Activated T-cell treated with anti-CD3 and anti-CD28 coated beads for 24 hours (primary cell): ENCODE measurements at regions not wholly inside any gene's neighbourhood (a gene's known extent, or its start where the extent isn't known, plus 50 kb on each side); places are given as distances from the start of the nearest gene placed in this dataset.

Source experiments
- DNase-seq: peaks from one replicate; pipeline ENCODE4 v3.0.0-alpha.2; 2020; ENCODE audit warnings: low read depth

DNA sequence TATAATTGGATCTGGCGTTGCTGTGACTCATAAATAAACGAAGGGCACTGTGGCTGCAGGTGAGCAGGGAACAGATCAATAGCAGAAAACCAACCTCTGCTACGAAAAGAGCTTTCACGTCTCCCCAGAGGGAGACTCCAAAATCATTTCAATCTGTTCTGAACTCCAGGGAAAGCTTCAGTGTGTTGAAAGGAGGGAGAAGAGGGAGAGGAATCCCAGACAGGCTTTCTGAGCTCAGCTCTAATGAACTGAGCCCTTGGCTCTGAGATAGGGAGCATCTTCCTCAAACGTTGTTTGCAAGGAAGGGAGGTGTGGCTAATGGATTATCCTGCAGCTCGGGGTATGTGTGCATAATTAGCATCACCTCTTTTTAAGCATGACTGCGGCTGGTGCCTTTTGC is 288.0 kb upstream of the IRX4 start:
- DNase-seq, result no peak

DNA sequence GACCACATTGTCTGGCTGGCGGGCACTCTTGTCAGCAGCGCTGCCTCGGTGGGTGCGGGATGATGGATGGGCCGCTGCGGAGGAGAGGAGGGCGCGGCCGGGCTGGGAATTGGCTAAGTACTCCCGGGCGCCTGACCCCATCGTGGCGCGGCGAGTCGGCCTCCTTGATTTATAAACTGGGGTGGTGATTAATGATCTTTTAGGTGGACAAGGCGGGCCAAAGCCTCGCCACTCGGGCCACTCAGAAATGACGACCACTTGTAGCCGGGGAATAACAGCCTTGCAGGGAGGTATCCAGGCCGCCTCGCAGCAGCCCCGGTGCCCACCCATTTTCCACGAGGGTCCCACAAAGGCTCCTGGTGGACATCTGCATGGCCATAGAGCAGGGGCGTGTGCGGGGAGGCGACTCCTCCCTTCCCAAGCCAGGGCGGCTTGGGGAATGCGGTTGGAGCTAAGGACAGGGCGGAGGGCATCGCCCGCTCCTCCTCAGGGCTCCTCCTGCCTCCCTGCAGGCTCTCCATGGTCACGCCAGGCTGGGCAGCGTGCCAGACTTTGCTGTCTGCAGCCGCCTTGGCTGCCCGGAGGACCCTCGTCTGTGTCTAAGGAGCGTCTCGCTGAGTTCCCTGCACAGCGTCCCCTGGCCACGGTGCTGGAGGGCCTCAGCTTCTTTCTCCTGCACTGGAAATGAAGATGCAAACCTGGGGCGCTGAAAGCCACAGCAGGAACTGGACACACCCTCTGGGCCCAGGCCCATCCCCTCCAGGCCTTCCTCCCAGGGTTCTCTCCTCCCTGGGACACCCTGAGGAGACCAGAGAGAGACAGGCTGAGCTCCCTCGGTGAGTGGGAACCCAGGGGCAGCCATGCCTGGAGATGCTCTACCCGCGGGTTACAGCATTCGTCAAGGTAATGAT is 287.4 kb upstream of the IRX4 start:
- no peak for DNase-seq

DNA sequence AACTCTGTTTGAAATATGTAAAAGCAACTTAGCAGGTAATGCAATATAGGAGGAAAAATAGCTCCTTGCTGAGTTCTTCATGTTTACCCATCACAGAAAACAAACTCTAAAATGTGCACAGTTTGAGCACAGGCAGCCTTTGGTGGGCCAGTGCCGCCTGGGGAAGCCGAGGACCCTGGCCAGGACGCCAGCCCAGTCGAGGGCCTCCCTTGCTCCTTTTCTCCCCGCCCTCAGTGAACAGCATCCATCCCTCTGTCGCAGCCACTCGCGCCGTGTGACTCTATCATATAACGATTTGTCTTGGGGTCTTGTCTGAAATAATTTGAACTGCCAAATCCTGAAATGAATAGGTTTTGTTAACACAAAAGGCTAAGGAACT is 286.7 kb upstream of the IRX4 start:
- no peak for DNase-seq

DNA sequence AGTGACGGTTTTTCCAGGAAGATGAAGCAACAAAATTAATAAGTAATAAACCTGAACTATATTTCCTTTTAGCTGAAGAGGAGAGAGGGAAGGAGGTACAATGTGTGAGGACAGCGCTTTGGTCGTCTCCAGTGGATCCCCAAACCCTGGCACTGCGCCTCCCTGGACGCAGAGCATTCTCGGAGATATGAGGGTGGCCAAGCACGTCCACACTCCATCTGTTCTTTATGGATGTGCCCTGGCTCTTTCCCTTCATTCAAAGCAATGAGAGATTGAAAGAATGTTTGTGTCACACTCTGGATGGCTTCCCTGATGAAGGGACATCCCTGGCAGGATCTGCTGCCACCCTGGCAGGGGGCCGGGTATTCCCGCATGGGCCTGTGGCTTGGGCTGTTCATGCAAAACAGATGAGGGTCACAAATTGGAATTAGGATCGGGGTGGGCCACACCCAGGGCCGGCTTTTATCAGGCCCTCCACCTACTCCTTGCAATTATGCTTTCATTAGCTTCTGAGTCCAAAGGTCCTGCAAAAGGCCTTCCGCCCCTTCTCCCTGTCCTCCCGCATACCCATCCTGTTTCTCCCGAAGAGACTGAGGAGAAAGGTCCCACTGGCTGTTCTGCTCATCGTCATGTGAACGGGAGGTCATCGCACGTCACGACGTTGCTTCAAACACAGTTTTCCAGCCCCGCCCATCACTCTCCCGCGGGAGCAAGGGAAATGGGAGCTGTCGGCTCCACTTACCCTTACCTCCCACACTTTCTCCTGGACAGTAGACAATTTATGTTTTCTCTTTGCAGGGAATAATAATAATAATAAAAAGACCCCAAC is 286.1 kb upstream of the IRX4 start:
- DNase-seq, result no peak

DNA sequence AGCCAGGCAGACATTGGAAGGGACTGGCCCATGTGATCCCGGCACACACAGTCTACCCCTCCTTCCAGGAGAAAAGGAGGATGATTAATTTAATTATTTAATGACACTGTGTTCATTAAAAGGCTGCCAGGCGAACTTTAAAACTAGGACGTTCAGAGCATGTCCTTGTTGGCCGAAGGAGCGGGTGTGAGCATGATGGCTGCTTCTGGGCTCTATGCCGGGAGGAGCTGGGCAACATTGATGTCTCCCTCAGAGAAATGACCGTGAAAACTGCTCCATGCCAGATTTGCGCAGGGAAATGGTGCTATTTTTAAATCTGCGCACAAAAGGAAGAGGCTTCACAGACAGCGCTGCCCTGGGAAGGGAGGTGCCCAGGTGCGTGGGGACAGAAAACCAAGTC is 284.9 kb upstream of the IRX4 start:
- no peak for DNase-seq

DNA sequence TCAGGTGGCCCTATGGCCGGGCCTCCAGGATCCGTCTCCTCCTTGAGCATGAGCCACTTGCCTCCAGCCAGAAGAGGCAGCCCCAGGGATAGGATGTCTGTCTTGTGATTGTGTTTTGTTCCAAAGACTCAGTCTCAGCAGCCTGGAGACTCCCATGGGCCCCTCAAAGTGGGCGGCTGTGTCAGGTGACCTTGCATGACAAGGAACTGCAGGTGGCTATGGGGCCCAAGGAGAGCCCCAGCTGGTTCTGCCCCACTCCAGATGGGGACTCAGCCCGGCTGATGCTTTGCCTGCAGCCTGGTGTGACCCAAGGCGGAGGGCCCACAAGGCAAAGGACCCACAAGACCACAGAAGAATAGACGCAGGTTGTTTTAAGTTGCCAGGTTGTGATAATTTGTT is 284.3 kb upstream of the IRX4 start:
- no peak for DNase-seq

DNA sequence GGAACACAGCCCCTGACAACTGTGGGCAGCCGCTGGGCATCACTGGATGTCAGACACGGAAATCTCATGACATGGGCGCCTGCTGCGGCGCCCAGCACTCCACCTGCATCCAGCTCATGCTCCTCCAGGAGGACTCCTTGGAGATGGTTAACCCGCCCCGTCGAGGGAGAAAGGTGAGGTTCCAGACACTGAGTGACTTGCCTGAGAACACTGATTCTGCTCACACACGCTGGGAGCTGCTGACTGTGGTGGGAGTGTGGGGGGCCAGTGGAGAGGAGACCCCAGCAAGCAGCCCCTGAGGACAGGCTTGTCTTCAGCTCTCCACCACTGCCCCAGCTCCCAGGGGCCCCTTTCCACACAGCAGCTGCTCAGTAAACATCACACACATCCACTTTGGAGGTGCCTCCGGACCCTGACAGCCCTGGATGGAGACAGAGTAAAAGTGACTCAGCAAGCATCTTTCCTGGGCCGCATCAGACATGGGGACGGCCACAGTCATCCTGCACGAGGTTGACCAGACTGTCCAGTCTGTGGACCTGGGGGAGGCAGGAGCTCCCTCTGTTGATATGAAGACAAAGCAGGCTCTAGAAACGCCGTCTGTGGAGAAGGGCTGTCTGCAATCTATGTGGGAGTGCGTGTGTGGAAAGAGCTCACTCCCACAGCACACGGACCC is 283.7 kb upstream of the IRX4 start:
- no peak for DNase-seq

DNA sequence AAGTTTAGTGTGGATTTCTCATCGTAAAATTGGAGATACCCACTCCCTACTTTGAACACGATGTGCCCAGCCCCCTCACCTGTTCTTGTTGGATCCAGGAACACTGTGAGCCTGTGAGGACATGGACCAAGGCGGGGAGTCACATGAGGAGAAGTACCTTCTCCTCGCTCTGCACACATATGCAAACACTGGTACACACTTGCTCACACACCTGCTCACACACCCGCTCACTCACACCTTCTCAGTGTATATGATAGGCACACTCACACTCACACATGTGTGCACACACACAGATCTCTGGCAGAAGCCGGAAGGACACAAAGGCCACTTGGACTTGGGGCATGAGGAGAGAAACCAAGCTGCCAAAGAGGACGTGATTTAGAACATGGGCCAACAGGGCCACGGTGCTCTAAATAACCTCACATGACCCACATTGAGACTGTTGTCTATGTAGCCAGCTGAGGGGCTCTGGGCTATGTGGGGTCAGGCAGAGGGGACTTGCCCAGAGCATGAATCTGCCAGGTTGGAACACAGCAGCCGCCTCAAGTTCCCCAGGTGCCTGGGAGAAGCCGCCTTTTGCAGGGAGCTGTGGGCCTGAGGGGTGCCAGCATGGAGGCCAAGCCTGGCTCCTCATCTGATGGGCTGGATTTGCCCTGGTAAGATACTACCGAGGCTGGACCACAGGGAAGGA is 283.0 kb upstream of the IRX4 start:
- no peak for DNase-seq

DNA sequence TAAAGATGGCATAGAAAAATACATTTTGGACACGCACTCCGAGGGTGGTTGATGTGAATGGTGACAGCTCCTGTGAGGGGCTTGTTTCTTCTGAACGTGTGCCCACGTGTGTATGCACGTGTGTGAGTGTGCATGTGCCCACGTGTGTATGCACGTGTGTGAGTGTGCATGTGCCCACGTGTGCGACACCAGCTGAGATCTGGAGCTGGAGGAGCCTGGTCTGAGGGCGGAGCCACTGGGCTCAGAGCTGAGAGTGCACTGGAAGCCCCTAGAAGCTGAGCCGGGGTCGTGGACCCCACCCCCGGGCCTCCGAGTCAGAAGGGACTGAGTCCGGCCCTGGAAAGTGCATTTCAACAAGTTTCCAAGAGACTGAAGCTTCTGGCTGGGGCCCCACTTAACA is 282.5 kb upstream of the IRX4 start:
- DNase-seq, result no peak

DNA sequence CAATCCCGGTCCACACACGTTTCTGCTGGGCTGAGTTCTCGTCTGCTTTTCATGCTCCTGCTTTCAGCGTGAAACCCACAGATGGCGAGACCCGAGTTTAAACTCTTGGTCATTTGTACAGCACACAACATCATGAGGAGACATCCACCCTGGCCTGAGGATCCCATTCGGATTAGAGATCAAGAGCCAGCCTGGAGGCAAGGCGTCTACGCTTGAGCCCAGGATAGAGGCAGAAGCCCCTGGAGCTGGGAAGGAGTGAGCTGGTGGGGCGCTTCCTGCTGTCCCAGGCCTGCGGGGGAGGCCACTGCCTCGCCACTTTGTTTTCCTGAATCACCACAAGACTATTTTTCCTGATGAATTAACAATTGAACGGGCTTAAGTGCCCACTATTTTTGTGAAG is 281.9 kb upstream of the IRX4 start:
- no peak for DNase-seq

DNA sequence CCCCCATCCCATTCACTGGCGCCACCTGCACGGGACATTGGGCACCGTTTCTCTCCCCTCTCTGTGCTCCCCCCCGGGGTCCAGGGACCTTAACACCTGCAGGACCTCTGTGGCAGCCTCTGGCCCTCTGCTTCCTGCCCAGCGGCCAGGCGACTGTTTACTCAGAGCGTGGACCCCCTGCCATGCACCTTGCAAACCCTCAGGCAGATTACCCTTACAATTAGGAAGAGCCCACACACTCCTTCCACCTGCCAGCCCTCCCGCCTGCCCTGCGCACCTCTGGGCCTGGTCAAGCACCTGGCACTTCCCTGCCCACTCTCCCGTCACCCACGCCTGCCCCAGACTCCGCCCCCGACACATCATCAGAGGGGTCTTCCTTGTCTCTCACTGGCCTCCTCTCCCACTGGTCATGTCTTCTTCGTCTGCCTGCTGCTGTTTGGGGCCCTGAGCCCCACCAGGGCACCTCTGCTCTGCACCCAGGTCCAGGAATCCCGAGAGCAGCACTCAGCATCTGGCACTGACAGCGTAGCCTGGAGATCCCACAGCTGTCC is 281.3 kb upstream of the IRX4 start:
- no peak for DNase-seq

DNA sequence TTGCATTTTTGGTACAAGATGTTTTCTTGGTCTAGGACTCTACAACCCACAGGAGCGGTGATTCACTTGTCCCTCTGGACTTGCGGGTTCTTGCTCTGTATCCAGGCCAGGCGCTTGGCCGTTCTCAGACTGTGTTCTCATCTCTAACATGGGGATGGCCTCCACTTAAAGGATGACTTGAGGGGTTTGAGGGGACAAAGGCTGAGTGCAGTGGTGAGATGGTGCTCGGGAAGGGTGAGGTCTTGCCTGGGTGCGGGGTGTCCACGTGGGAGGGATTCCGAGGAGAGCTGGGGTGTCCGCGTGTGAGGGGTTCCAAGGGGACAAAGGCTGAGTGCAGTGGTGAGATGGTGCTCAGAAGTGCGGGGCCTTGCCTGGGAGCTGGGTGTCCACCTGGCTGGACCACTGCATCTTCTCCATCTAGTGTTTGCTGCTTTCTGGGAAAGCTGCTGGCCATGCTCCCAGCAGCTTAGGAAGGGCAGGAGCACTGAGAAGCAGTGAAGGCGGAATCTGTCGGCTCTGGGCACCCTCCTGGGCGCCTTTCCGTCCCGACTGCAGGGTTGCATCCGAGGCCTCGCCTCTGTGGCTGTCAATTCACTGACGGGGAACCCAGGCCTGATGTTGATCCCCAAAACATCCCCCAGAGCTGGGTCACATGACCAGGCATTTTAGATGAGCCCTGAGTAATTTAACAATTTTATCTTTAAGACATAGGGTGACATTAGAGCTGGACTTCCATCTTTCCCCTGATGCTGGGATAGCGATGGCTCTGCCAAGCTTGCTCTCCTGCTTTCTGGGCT is 280.5 kb upstream of the IRX4 start:
- no peak for DNase-seq

DNA sequence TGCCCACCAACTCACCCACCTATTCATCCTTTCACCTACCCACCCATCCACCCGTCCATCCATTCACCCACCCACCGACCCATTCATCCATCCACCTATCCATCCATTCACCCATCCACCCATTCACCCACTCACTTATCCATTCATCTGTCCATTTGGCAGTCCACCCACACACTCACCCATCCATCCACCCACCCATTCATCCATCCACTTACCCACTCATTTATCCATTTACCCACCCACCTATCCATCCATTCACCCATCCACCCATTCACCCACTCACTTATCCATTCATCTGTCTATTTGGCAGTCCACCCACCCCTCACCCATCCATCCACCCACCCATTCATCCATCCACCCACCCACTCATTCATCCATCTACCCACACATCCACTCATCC is 278.1 kb upstream of the IRX4 start:
- no peak for DNase-seq

DNA sequence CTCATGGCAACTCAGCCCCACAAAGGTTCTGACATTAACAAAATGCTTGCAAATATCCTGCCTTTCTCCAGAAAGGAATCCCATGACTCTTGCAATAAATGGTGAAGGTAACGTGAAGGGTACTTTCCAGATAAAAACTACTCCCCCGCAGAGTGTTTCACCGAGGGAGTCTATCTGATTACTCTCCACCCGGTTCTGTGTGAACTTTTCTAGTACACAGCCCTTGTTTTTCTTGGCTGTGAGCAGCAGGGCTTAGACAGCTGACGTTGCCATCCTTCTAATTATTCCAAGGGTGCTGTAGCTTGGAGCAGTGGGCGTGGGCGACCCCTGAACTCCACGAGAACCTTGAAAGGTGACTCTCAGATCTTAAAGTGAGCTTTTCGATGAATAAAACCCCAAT is 276.0 kb upstream of the IRX4 start:
- no peak for DNase-seq

DNA sequence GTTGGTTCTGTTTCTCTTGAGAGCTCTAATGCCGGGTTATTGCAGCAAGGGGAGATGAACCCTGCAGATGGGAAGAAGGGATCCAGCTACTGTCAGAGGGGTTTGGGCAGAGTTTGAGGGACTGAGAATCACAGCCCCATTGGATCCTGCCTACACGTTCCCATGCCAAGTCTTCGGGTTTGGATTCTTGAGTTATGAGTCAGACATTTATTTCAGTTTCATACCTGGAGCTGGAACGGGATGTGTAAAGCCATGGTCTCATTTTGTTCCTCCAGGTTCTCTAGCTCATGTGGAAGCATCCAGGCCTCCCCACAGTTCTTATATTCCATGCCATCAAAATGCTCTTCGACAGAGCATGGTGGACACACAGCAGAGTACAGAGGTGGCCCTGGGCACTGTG is 275.4 kb upstream of the IRX4 start:
- DNase-seq, result no peak

DNA sequence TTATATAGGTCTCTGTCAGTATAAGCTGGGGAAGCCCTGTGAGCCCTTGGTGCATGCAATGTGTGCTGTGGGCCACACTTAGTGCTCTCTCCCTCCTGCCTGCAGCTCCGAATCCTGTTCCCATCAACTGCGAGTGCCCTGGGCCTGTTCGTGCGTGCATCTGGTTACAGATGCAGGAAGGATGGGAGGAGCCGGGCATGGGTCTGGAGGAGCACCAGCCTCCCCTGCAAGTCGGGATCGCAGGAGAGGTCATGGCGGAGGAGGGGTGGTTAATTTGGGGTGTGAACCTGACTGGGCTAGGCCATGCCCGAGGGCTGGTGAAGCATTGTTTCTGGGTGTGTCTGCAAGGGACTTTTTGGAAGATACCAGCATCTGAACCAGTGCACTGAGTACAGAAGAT is 274.6 kb upstream of the IRX4 start:
- DNase-seq, result no peak

DNA sequence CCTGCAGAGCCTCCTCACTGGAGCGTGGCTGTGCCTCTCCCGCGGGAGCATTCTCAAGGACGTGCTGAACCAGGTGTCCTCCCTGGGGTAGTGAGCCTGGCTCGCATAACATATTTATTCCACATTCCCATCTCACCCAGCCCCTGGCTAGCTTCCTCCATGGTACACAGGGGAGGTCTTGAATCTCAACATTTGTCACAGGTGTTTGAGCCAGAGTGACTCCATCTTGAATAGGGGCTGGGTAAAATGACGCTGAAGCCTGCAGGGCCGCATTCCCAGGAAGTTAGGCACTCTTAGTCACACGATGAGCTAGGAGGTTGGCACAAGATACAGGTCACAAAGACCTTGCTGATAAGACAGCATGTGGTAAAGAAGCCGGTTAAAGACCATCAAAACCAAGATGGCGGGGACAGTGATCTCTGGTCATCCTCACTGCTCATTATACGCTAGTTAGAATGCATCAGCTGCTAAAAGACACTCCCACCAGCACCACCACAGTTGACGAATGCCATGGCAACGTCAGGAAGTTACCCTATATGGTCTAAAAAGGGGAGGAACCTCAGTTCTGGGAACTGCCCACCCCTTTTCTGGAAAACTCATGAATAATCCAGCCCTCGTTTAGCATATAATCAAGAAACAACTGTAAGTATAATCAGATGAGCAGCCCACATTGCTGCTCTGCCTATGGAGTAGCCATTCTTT is 273.8 kb upstream of the IRX4 start:
- DNase-seq, result no peak

DNA sequence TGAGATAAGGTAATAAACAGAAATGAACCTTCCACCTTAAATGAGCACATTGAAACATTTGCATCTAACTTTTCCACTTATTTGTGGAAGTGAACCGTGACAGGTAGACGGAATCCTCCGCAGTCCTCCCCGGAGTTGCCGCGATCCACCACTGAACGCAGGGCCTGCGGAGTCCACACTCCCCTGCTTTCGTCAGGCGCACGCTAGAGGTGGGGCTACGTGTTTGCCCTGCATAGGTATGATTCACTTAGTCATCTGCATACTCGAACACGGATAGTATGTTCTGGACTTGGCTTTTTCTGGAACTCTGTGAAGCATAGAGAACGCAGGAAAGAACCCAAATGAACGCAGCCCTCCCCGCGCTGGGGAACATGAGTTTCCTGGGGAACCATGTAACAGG is 272.8 kb upstream of the IRX4 start:
- no peak for DNase-seq

DNA sequence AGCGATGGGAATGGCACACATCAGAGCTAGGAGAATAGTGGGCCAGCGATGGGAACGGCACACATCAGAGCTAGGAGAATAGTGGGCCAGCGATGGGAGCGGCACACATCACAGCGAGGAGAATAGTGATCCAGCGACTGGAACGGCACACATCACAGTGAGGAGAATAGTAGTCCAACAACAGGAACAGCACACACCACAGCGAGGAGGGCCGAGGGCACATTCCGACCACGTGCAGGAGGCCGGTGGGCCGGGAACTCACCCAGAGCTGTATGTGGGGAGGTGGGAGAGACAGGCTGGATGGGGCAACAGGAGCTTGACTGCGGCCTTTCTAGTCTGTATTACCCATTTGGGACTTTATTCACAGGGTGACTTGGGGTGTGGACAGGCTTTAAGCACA is 271.1 kb upstream of the IRX4 start:
- DNase-seq, result no peak

DNA sequence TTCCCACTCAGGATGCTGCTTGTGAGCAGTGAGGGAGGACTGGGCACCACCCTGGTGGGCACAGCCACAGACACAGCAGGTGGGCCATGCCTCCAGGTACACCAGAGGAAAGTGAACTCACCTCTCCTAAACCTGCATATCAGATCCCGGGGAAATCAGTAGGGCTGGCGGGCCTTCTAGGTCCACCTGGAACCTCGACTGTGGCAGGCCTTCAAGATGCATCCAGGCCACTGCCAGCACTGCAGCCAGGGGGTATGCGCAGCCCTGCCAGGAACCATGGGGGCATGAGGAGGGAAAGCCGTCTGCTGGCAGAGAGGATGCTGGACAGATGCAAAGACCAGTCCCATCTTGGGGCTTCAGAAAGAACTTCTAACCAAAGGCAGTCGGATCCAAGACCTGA is 270.6 kb upstream of the IRX4 start:
- no peak for DNase-seq
